B cell (primary cell): ENCODE measurements at regions not wholly inside any gene's neighbourhood (a gene's known extent, or its start where the extent isn't known, plus 50 kb on each side); places are given as distances from the start of the nearest gene placed in this dataset.

Experiments used
- ATAC-seq: fragments of 200-7000 bp; cut with Tn5 transposase; one replicate; pipeline ENCODE4 v1.10.0; 2021; ENCODE audit warnings: low read depth, mild to moderate bottlenecking, moderate number of reproducible peaks, moderate library complexity
- CTCF ChIA-PET: fragments of 350-600 bp; sonication (Branson Sonifier 250); formaldehyde crosslinking; loops from one replicate; lab custom pipeline; 2021; ENCODE audit warnings: antibody characterized with exemption, inconsistent platforms; lab: Charles Lee
- POLR2A ChIA-PET: fragments of 350-600 bp; sonication (Branson Sonifier 250); formaldehyde crosslinking; loops from one replicate; lab custom pipeline; 2021; ENCODE audit warnings: antibody characterized with exemption; lab: Charles Lee
- DNase-seq: peaks from one replicate; pipeline ENCODE4 v3.0.0; 2013
- H2AFZ ChIP-seq: 2 replicates; pipeline ENCODE4 v1.6.1; 2012; ENCODE audit warnings: mild to moderate bottlenecking, low read depth, low read length; ENCODE audit not compliant: insufficient read depth, poor library complexity, severe bottlenecking
- H3K27ac ChIP-seq, 2 donors: 1 replicate in 1 of 2; 2 replicates in 1 of 2; pipeline ENCODE4 v1.5.1; 2012 to 2013; ENCODE audit warnings: low read length in 2 of 2, mild to moderate bottlenecking in 2 of 2, moderate library complexity in 1 of 2
- H3K27me3 ChIP-seq, 4 experiments: fragments of 200-600 bp in 1 of 4; sonication (generic) in 1 of 4; replicated peaks in 1 of 4; 1 replicate in 2 of 4; 2 replicates in 2 of 4; pipeline versions ENCODE4 v1.6.1 to v1.7.0; 2013 to 2016; ENCODE audit warnings: low read length in 3 of 4, mild to moderate bottlenecking in 2 of 4, mixed read lengths in 1 of 4, moderate library complexity in 1 of 4; ENCODE audit not compliant: insufficient read depth in 4 of 4, control insufficient read depth in 3 of 4; ENCODE audit errors: control extremely low read depth in 1 of 4
- H3K36me3 ChIP-seq, 2 experiments: replicated peaks in 1 of 2; 1 replicate in 1 of 2; 2 replicates in 1 of 2; pipeline versions ENCODE4 v1.6.1 to v1.7.1; 2013; ENCODE audit warnings: low read length in 1 of 2; ENCODE audit not compliant: insufficient read depth in 2 of 2, control insufficient read depth in 1 of 2; ENCODE audit errors: control extremely low read depth in 1 of 2, extremely low read depth in 1 of 2
- H3K4me1 ChIP-seq, 2 donors: fragments of 200-600 bp in 1 of 2; sonication (generic) in 1 of 2; 1 replicate in 1 of 2; 2 replicates in 1 of 2; pipeline versions ENCODE4 v1.5.1 to v1.6.1; 2013 to 2017; ENCODE audit warnings: low read length in 2 of 2; ENCODE audit not compliant: control insufficient read depth in 2 of 2, insufficient read depth in 2 of 2
- H3K4me2 ChIP-seq: replicated peaks from 2 replicates; pipeline ENCODE3; 2012; ENCODE audit warnings: mild to moderate bottlenecking, low read depth, low read length; ENCODE audit not compliant: poor library complexity, severe bottlenecking
- H3K4me3 ChIP-seq, 5 experiments: fragments of 200-600 bp in 1 of 5; sonication (generic) in 1 of 5; 1 replicate in 3 of 5; 2 replicates in 2 of 5; pipeline versions ENCODE4 v1.5.1 to v1.7.0; 2011 to 2016; ENCODE audit warnings: low read length in 4 of 5, mild to moderate bottlenecking in 4 of 5, low read depth in 2 of 5, control low read depth in 1 of 5, moderate library complexity in 1 of 5; ENCODE audit not compliant: insufficient read depth in 1 of 5; ENCODE audit errors: control extremely low read depth in 1 of 5, extremely low read depth in 1 of 5
- H3K79me2 ChIP-seq: fragments of 200-600 bp; sonication (generic); one replicate; pipeline ENCODE4 v1.6.0; 2016; ENCODE audit warnings: low read length; ENCODE audit not compliant: control insufficient read depth, insufficient read depth
- H3K9ac ChIP-seq: fragments of 200-600 bp; sonication (generic); 2 replicates; pipeline ENCODE4 v1.6.1; 2017; ENCODE audit warnings: mild to moderate bottlenecking, low read length, moderate library complexity
- H3K9me3 ChIP-seq, 3 donors: one replicate each; pipeline versions ENCODE4 v1.6.1 to v1.7.1; 2013; ENCODE audit warnings: low read length in 2 of 3; ENCODE audit not compliant: control insufficient read depth in 2 of 3, insufficient read depth in 1 of 3; ENCODE audit errors: control extremely low read depth in 1 of 3
- H4K20me1 ChIP-seq: 2 replicates; pipeline ENCODE4 v1.6.0; 2012; ENCODE audit warnings: mild to moderate bottlenecking, low read length; ENCODE audit not compliant: insufficient read depth, control insufficient read depth, poor library complexity, severe bottlenecking
- H3K27ac Mint-ChIP-seq: one replicate; pipeline ENCODE4 v1.8.0; 2021; ENCODE audit warnings: mixed read lengths
- H3K27me3 Mint-ChIP-seq: one replicate; pipeline ENCODE4 v1.8.0; 2021; ENCODE audit warnings: mixed read lengths
- H3K4me1 Mint-ChIP-seq: one replicate; pipeline ENCODE4 v1.8.0; 2021; ENCODE audit warnings: mixed read lengths
- H3K4me3 Mint-ChIP-seq: one replicate; pipeline ENCODE4 v1.8.0; 2021; ENCODE audit warnings: mixed read lengths
- H3K9me3 Mint-ChIP-seq: one replicate; pipeline ENCODE4 v1.8.0; 2022; ENCODE audit warnings: mixed read lengths; ENCODE audit not compliant: insufficient read depth
- CTCF ChIP-seq: fragments of 200-600 bp; IDR thresholded peaks from one replicate; pipeline ENCODE4 v1.8.0; 2022; ENCODE audit warnings: antibody characterized with exemption, mild to moderate bottlenecking
- EZH2 ChIP-seq: IDR thresholded peaks from 2 replicates; pipeline ENCODE4 v1.6.1; 2012; ENCODE audit warnings: borderline replicate concordance, low read depth, mild to moderate bottlenecking, moderate library complexity, low read length; ENCODE audit not compliant: insufficient read depth, poor library complexity, severe bottlenecking
- WGBS: methylation state at CpG from one replicate; pipeline ENCODE4 v1.1.5; 2013; ENCODE audit warnings: missing lambda C conversion rate; ENCODE audit not compliant: insufficient coverage; 5-methylcytosine and 5-hydroxymethylcytosine counted together
- intact Hi-C: fragments of 100-400 bp; cut with micrococcal nuclease; formaldehyde crosslinking; loops from one replicate; pipeline ENCODE4 v1.10.0; 2022

DNA sequence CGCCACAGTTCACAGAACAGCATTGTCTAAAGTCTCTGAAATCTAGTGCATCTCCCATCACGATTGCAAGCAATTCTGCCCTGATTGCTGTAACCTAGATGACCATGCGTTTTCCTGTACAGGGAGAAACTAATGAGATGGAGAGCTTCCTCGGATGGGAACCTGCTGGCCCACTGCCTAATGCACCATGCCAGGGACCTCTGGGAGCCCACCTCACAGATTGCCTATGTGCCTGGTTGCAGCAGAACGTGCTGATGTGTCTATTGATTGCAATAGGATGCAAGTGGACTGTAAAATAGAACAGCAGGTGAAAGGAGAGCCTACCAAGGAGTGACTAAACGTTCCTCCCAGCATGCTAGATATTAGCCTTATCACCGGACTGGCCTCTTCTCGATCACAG is 141.0 kb upstream of the RAB12 start:
- DNase-seq (no peak), ATAC-seq (no peak)
- POLR2A ChIA-PET: no interaction called here
- Histone ChIP-seq H3K9ac (no peak overlapping the region), H3K36me3 (no peaks in the 10 kb centered on the region), H3K9me3 (peaks cover 0 to 8% (median 0%) of the 10 kb centered on the region in 3 donors), H3K27me3 (no peaks in the 10 kb centered on the region), H3K4me2 (no peak overlapping the region), H3K79me2 (no peaks in the 10 kb centered on the region), H3K4me3 (no peak overlapping the region), H4K20me1 (no peaks in the 10 kb centered on the region), H2AFZ (no peak overlapping the region), H3K4me1 (no peaks in the 10 kb centered on the region), H3K27ac (no peak overlapping the region)
- Mint-ChIP-seq H3K4me1 (no peaks in the 10 kb centered on the region), H3K4me3 (no peak overlapping the region), H3K27me3 (peaks cover 17% of the 10 kb centered on the region), H3K9me3 (peaks cover 2% of the 10 kb centered on the region), H3K27ac (no peak overlapping the region)
- 89% methylated on average over 7 of the region's 8 CpGs for WGBS
- intact Hi-C loops: no loop called here
- CTCF ChIA-PET: interaction anchor here (1.5 to 3.2 kb wide), 2 partner anchors 11 to 13 kb away, joined by 3 to 12 read pairs; no protein-coding TSS in a partner anchor
- no peak for TF ChIP-seq EZH2
- TF ChIP-seq CTCF: no peak

- H3K4me1 ChIP-seq: no peaks in the 10 kb centered on the region
- ChIA-PET POLR2A (no interaction called here), CTCF (interaction anchor here (3.2 kb wide), 1 partner anchor 10 kb away, joined by 12 read pairs; no protein-coding TSS in a partner anchor)
- no peaks in the 10 kb centered on the region for H3K36me3 ChIP-seq
- no peak overlapping the region for H3K9ac ChIP-seq
- H3K9me3 ChIP-seq: peaks cover 0 to 8% (median 0%) of the 10 kb centered on the region in 3 donors
- Mint-ChIP-seq H3K27me3 (peaks cover 19% of the 10 kb centered on the region), H3K4me1 (no peaks in the 10 kb centered on the region), H3K4me3 (no peak overlapping the region), H3K9me3 (peaks cover 2% of the 10 kb centered on the region), H3K27ac (no peak overlapping the region)
- TF ChIP-seq EZH2: no peak
- intact Hi-C loops: no loop called here
- no peak overlapping the region for H3K4me2 ChIP-seq
- H3K27me3 ChIP-seq: no peaks in the 10 kb centered on the region
- WGBS: 57% methylated on average over 9 of the region's 9 CpGs
- H3K79me2 ChIP-seq: no peaks in the 10 kb centered on the region
- no peak overlapping the region for H3K27ac ChIP-seq
- no peak overlapping the region for H2AFZ ChIP-seq
- H3K4me3 ChIP-seq: no peak overlapping the region
- DNase-seq: no peak
- ATAC-seq: no peak
- no peaks in the 10 kb centered on the region for H4K20me1 ChIP-seq
Observed at GRCh38 chr18:8468921-8469335, 140.3 kb upstream of the RAB12 start.
